Mucosa of descending colon (tissue), 3 donors: ENCODE measurements at regions not wholly inside any gene's neighbourhood (a gene's known extent, or its start where the extent isn't known, plus 50 kb on each side); places are given as distances from the start of the nearest gene placed in this dataset.

Source experiments
- ATAC-seq: fragments of 200-7000 bp; cut with Tn5 transposase; one replicate; pipeline ENCODE4 v1.9.1; 2020; ENCODE audit warnings: mild to moderate bottlenecking, moderate library complexity
- DNase-seq, 3 donors: peaks; one replicate each; pipeline ENCODE4 v3.0.0-alpha.2; 2020
- H3K36me3 ChIP-seq: fragments of 200-600 bp; one replicate; pipeline ENCODE4 v1.8.0; 2021; ENCODE audit warnings: low read depth, mild to moderate bottlenecking
- H3K4me1 ChIP-seq: fragments of 200-600 bp; one replicate; pipeline ENCODE4 v1.8.0; 2021; ENCODE audit warnings: low read depth, mild to moderate bottlenecking
- H3K4me3 ChIP-seq: fragments of 200-600 bp; one replicate; pipeline ENCODE4 v1.8.0; 2021; ENCODE audit warnings: mild to moderate bottlenecking
- H3K9me3 ChIP-seq: fragments of 200-600 bp; one replicate; pipeline ENCODE4 v1.8.0; 2021; ENCODE audit warnings: mild to moderate bottlenecking
- intact Hi-C, 2 donors: fragments of 100-400 bp; cut with DNase I in 1 of 2; cut with micrococcal nuclease in 1 of 2; formaldehyde crosslinking; loops; one replicate each; pipeline versions ENCODE4 v1.11.0 to v1.11.1; 2022; cut with DNase I, micrococcal nuclease
- TF ChIP-seq, protein P1 (sequence below): fragments of 200-600 bp; IDR thresholded peaks from one replicate; pipeline ENCODE4 v1.8.0; 2022; ENCODE audit warnings: antibody characterized with exemption, mild to moderate bottlenecking
- donor health status: DM: no; HTN: no; CAD: no; lungs with moderate emphysema.
- donor health status: DM: no; HTN: no; CAD: no.
- donor health status: DM: no; HTN: yes; CAD: no.

DNA sequence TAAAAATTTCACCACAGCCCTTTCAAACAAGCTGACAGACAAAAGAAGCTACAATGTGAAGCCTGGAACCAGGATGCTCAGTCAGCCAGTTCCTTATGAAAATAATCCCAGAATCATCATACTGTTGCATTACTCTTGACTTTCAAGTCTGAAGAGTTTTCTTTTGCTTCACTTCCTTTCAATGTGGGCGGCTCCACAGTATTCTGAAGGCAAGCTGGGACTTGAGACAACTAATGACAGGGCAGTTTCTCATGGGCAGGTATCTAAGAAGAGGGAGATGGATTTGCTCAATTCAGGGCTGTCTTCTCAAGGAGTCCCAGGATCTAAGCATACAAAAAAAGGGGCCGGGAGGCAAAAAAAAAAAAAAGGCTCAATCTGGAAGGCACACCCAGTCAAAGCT lies 173.4 kb downstream of the PAPSS1 start:
- no peak for DNase-seq
- TF ChIP-seq, protein P1, sequence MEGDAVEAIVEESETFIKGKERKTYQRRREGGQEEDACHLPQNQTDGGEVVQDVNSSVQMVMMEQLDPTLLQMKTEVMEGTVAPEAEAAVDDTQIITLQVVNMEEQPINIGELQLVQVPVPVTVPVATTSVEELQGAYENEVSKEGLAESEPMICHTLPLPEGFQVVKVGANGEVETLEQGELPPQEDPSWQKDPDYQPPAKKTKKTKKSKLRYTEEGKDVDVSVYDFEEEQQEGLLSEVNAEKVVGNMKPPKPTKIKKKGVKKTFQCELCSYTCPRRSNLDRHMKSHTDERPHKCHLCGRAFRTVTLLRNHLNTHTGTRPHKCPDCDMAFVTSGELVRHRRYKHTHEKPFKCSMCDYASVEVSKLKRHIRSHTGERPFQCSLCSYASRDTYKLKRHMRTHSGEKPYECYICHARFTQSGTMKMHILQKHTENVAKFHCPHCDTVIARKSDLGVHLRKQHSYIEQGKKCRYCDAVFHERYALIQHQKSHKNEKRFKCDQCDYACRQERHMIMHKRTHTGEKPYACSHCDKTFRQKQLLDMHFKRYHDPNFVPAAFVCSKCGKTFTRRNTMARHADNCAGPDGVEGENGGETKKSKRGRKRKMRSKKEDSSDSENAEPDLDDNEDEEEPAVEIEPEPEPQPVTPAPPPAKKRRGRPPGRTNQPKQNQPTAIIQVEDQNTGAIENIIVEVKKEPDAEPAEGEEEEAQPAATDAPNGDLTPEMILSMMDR, result no peak
- Histone ChIP-seq H3K4me1 (no peaks in the 10 kb centered on the region), H3K9me3 (no peaks in the 10 kb centered on the region), H3K4me3 (no peak overlapping the region), H3K36me3 (no peaks in the 10 kb centered on the region)
- ATAC-seq, result no peak
- intact Hi-C loops, result loop anchor here in 1 of 2 donors (5.0 kb wide), 1 partner anchor 64 kb away; no protein-coding TSS in a partner anchor

DNA sequence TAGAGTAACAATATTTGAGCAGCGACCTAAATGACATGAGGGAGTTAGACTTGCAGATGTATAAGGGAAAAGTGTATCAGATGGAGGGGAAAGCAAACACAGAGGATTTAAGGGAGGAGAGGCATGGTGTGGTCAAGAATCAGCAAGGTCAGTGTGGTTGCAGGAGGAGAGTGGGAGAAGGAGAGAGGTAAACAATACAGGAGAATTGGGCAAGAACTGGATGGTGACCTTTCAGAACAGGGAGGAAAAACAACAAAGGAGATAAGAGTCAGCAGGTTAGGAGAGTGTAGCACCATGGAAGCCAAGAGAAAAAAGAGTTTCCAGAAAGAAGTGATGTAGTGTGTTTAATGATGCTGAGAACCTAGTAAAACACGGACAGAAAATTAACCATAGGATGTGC lies 178.5 kb downstream of the PAPSS1 start:
- Histone ChIP-seq H3K9me3 (no peaks in the 10 kb centered on the region), H3K4me3 (no peak overlapping the region), H3K36me3 (no peaks in the 10 kb centered on the region), H3K4me1 (no peaks in the 10 kb centered on the region)
- no peak for ATAC-seq
- TF ChIP-seq, protein P1, result no peak
- DNase-seq, result no peak
- intact Hi-C loops, result no loop called here

DNA sequence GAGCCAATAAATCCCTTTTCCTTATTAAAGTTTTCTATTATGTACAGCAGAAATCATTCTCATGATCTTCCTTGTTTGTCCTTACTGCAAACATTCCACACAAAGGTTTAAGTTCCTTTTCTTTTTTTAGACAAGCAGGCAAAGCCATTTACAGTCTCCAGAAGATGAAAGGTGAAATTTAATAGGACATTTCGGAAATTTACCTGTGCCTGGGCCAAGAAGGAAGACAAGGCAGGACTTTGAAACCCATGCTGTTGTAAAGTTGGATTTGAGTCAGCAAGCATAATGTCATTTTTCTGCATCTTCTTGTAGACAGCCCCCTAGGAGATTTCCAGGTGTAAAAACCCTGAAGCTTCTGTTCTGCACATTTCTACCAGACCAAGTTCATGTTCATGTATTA lies 188.1 kb downstream of the PAPSS1 start:
- H3K36me3 ChIP-seq, result no peaks in the 10 kb centered on the region
- intact Hi-C loops, result no loop called here
- DNase-seq, result peak in 1 of 3 donors; percentile 13
- TF ChIP-seq, protein P1, result no peak
- peak; percentile 78 for ATAC-seq
- no peak overlapping the region for H3K4me3 ChIP-seq
- no peaks in the 10 kb centered on the region for H3K9me3 ChIP-seq
- no peaks in the 10 kb centered on the region for H3K4me1 ChIP-seq

DNA sequence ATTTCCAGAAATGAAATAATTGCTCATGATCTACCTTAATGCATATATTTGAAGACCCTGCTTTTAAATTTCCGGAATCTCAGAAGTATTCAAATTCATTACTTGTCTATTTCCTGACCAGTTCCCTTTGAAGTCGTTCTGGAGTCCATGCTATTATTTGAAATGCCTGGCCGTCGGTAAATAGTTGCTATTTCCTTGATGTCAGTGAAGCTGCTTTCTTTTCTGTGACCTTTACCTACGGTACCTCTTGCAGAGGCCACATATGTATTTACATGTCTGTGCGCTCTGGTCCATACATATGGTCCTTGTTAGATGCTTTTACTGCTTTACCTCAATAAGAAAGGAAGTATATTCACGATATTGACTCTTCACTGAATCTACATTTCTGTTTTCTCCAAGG lies 199.7 kb downstream of the PAPSS1 start:
- intact Hi-C loops, result no loop called here
- TF ChIP-seq, protein P1, result no peak
- H3K4me3 ChIP-seq, result no peak overlapping the region
- no peaks in the 10 kb centered on the region for H3K4me1 ChIP-seq
- ATAC-seq, result no peak
- no peaks in the 10 kb centered on the region for H3K9me3 ChIP-seq
- H3K36me3 ChIP-seq, result no peaks in the 10 kb centered on the region
- DNase-seq, result no peak

DNA sequence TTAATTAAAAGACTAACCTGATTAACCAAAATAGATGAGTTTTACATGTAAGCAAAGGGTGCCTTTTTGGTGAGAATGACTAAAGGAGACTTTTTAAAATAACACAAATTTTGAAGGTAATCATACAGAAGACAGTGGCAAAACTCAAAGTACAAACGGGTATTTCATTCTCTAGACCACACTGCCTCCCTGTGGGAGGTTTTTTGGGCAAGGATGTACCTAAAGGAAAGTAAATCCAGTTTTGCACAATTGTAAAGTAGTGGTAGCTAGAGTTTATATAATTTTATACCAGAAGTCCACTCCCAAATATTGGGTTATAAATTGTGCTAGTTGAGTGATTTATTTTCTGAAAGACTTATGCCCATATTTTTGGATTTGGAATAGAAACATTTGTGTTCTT lies 201.0 kb downstream of the PAPSS1 start:
- intact Hi-C loops, result no loop called here
- Histone ChIP-seq H3K4me3 (no peak overlapping the region), H3K9me3 (no peaks in the 10 kb centered on the region)

More for the DNA sequence above, 201.0 kb downstream of the PAPSS1 start:
- TF ChIP-seq, protein P1, result no peak
- ATAC-seq, result no peak
- DNase-seq, result peak in 1 of 3 donors; percentile 42
- Histone ChIP-seq H3K4me1 (no peaks in the 10 kb centered on the region), H3K36me3 (no peaks in the 10 kb centered on the region)
